Stimulated activated CD4-positive, alpha-beta T cell treated with anti-CD3 and anti-CD28 coated beads, Interleukin-4, amount 100 ng/mL, for 48 hours (primary cell): ENCODE measurements at regions not wholly inside any gene's neighbourhood (a gene's known extent, or its start where the extent isn't known, plus 50 kb on each side); places are given as distances from the start of the nearest gene placed in this dataset.

Experiments used
- DNase-seq, 2 donors: peaks; one replicate each; pipeline ENCODE4 v3.0.0-alpha.2; 2020; ENCODE audit warnings: low read depth in 2 of 2

- no peak for DNase-seq
Observed at GRCh38 chrX:97766501-97767095, 882.9 kb downstream of the RPA4 start.

- no peak for DNase-seq
Observed at GRCh38 chrX:97787311-97787710, 903.6 kb downstream of the RPA4 start.

- no peak for DNase-seq
Observed at GRCh38 chrX:97787849-97788248, 904.1 kb downstream of the RPA4 start.

- no peak for DNase-seq
Observed at GRCh38 chrX:97790850-97791249, 907.1 kb downstream of the RPA4 start.

- DNase-seq: no peak
Observed at GRCh38 chrX:97797076-97797475, 913.4 kb downstream of the RPA4 start.

- no peak for DNase-seq
Observed at GRCh38 chrX:97806238-97806637, 922.5 kb downstream of the RPA4 start.

GRCh38 chrX:97806946-97807345, 923.2 kb downstream of the RPA4 start:
- no peak for DNase-seq

- no peak for DNase-seq
Observed at GRCh38 chrX:97820170-97820569, 936.5 kb downstream of the RPA4 start.

- DNase-seq: no peak
Observed at GRCh38 chrX:97828471-97828870, 944.8 kb downstream of the RPA4 start.

- DNase-seq: no peak
Observed at GRCh38 chrX:97835969-97836368, 952.3 kb downstream of the RPA4 start.

GRCh38 chrX:97841544-97842179, 958.0 kb downstream of the RPA4 start:
- no peak for DNase-seq

GRCh38 chrX:97842468-97843199, 958.9 kb downstream of the RPA4 start:
- DNase-seq: no peak

GRCh38 chrX:97843200-97843811, 959.6 kb downstream of the RPA4 start:
- DNase-seq: no peak

- no peak for DNase-seq
Observed at GRCh38 chrX:97844161-97844560, 960.5 kb downstream of the RPA4 start.

- no peak for DNase-seq
Observed at GRCh38 chrX:97844943-97845342, 961.2 kb downstream of the RPA4 start.

- no peak for DNase-seq
Observed at GRCh38 chrX:97845451-97845850, 961.7 kb downstream of the RPA4 start.

GRCh38 chrX:97846228-97846627, 962.5 kb downstream of the RPA4 start:
- no peak for DNase-seq

GRCh38 chrX:97846718-97847237, 963.1 kb downstream of the RPA4 start:
- DNase-seq: no peak

GRCh38 chrX:97847885-97848679, 964.4 kb downstream of the RPA4 start:
- DNase-seq: no peak

GRCh38 chrX:97849951-97850350, 966.2 kb downstream of the RPA4 start:
- DNase-seq: no peak

- DNase-seq: no peak
Observed at GRCh38 chrX:97850911-97851310, 967.2 kb downstream of the RPA4 start.

GRCh38 chrX:97854086-97854485, 970.4 kb downstream of the RPA4 start:
- DNase-seq: no peak
